WI38 (cell line): ENCODE measurements at regions not wholly inside any gene's neighbourhood (a gene's known extent, or its start where the extent isn't known, plus 50 kb on each side); places are given as distances from the start of the nearest gene placed in this dataset.

Experiments used
- H3K4me3 ChIP-seq: 2 replicates; pipeline ENCODE4 v1.5.1; 2011; ENCODE audit warnings: low read depth, mild to moderate bottlenecking, control low read depth, low read length
- TF ChIP-seq, protein P1 (sequence below): IDR thresholded peaks from 2 replicates; pipeline ENCODE4 v1.5.1; 2012; ENCODE audit warnings: low read depth, mild to moderate bottlenecking, control low read depth, low read length

GRCh38 chr15:26451995-26452394 lies 320.9 kb downstream of the GABRB3 start:
- TF ChIP-seq, protein P1, sequence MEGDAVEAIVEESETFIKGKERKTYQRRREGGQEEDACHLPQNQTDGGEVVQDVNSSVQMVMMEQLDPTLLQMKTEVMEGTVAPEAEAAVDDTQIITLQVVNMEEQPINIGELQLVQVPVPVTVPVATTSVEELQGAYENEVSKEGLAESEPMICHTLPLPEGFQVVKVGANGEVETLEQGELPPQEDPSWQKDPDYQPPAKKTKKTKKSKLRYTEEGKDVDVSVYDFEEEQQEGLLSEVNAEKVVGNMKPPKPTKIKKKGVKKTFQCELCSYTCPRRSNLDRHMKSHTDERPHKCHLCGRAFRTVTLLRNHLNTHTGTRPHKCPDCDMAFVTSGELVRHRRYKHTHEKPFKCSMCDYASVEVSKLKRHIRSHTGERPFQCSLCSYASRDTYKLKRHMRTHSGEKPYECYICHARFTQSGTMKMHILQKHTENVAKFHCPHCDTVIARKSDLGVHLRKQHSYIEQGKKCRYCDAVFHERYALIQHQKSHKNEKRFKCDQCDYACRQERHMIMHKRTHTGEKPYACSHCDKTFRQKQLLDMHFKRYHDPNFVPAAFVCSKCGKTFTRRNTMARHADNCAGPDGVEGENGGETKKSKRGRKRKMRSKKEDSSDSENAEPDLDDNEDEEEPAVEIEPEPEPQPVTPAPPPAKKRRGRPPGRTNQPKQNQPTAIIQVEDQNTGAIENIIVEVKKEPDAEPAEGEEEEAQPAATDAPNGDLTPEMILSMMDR, result no peak
- no peak overlapping the region for H3K4me3 ChIP-seq

- H3K4me3 ChIP-seq, result no peak overlapping the region
- TF ChIP-seq, protein P1, result no peak
Observed at GRCh38 chr15:26449291-26449690, 323.6 kb downstream of the GABRB3 start.

DNA sequence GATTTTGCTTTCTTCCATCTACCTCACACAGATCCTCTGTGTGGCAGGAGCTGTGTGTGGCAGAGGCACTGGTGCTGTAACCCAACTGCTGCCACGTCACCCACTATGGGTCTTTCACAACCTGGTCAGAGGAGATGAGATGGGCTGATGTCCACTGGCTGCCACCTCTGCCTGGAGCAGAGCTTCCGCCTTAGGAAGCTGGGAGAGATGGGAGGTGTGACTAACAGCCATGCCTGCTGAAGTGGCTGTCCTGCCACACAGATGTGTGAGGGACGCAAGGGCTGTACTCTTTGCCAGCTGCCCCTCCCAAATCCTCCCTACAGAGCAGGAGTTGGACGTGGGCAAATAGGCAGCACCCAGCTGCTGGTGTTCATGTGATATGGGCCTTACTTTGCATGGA lies 329.5 kb downstream of the GABRB3 start:
- TF ChIP-seq, protein P1, result no peak
- no peak overlapping the region for H3K4me3 ChIP-seq

- TF ChIP-seq, protein P1, result no peak
- no peak overlapping the region for H3K4me3 ChIP-seq
Observed at GRCh38 chr15:26442680-26443079, 330.2 kb downstream of the GABRB3 start.

DNA sequence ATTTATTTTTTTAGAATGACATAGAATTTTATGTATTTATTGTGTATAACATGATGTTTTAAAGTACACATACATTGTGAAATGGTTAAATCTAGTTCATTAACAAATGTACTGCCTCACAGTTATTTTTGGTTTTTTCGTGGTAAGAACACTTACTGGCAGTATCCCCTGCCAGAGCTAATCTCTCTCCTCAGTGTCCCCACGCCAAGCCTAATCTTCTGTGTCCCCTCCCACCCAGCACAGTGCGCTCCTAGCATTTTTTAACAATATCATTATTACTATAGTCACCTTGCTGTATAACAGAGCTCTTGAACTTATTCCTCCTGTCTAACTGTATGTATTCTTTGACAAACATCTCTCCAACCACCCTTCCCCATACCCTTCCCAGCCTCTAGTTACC lies 333.2 kb downstream of the GABRB3 start:
- TF ChIP-seq, protein P1, result no peak
- no peak overlapping the region for H3K4me3 ChIP-seq

DNA sequence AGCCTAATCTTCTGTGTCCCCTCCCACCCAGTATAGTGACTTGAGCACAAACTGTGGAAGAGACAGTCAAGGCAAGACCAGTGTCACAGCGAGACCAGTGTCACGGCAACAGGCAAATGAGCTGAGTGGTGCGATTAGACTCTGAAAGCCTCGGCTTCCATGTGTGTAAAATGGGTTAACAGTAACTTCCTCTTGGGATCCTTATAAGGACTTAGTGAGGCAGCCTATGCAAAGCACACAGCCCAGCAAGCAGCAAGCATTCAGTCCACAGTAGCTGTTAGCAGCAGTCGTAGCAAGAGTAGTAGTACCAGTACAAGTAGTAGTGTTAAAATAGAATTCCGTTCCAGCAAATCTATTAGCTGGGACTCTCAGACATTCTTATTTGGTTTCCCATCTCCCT lies 334.1 kb downstream of the GABRB3 start:
- TF ChIP-seq, protein P1, result no peak

DNA sequence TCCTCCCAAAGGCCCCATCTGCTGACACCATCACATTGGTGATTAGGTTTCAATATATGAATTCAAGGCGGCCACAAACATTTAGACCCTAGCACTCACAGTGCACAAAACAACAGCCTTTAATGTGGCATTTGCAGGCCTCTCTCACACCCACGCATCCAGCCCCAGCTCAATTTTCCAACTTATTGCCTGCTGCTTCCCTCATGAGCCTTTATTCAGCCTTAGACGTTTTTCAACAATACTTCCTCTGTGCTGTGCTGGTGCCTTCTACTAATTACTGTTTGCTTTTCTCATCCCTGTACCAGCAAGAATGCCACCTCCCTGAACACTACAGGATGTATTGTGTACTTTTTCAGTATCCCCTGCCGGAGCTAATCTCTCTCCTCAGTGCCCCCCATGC lies 334.6 kb downstream of the GABRB3 start:
- no peak overlapping the region for H3K4me3 ChIP-seq
- TF ChIP-seq, protein P1, result no peak

More for the DNA sequence above, 334.1 kb downstream of the GABRB3 start:
- H3K4me3 ChIP-seq, result no peak overlapping the region
